WTC11 (cell line): ENCODE measurements at regions not wholly inside any gene's neighbourhood (a gene's known extent, or its start where the extent isn't known, plus 50 kb on each side); places are given as distances from the start of the nearest gene placed in this dataset.

ENCODE experiments used
- ATAC-seq: fragments of 200-7000 bp; cut with Tn5 transposase; 2 replicates; pipeline ENCODE4 v1.10.0; 2021; ENCODE audit warnings: mild to moderate bottlenecking, moderate library complexity
- CTCF ChIA-PET: fragments of 300-600 bp; sonication (Branson Sonifier 250); formaldehyde crosslinking; loops from one replicate; lab custom pipeline; 2021; ENCODE audit warnings: antibody characterized with exemption; lab: Charles Lee
- POLR2A ChIA-PET: fragments of 350-600 bp; sonication (Branson Sonifier 250); formaldehyde crosslinking; loops from one replicate; lab custom pipeline; 2021; ENCODE audit warnings: antibody characterized with exemption; lab: Charles Lee
- DNase-seq: peaks from one replicate; pipeline ENCODE4 v3.0.0; 2021; ENCODE audit warnings: low spot score
- H3K27ac Mint-ChIP-seq: 2 replicates; pipeline ENCODE4 v1.8.0; 2021; ENCODE audit warnings: mixed read lengths
- H3K27me3 Mint-ChIP-seq: 2 replicates; pipeline ENCODE4 v1.8.0; 2021; ENCODE audit warnings: low read depth, mild to moderate bottlenecking, moderate library complexity, mixed read lengths
- H3K36me3 Mint-ChIP-seq: 2 replicates; pipeline ENCODE4 v1.8.0; 2021; ENCODE audit warnings: mixed read lengths
- H3K4me1 Mint-ChIP-seq: 2 replicates; pipeline ENCODE4 v1.8.0; 2022; ENCODE audit warnings: mixed read lengths
- H3K4me3 Mint-ChIP-seq: 2 replicates; pipeline ENCODE4 v1.8.0; 2021; ENCODE audit warnings: mild to moderate bottlenecking, moderate library complexity, mixed read lengths
- H3K9me3 Mint-ChIP-seq: 2 replicates; pipeline ENCODE4 v1.8.0; 2021; ENCODE audit warnings: mixed read lengths
- CDX4 ChIP-seq: fragments of 250-450 bp; sonication (Bioruptor Pico); IDR thresholded peaks from 2 replicates; pipeline ENCODE4 v1.9.0; 2021; ENCODE audit warnings: moderate library complexity, mild to moderate bottlenecking, inconsistent platforms, borderline replicate concordance
- CTCF ChIP-seq: fragments of 200-600 bp; IDR thresholded peaks from 2 replicates; pipeline ENCODE4 v1.8.0; 2022; ENCODE audit warnings: antibody characterized with exemption
- E2F1 ChIP-seq: sonication (generic); formaldehyde crosslinking; IDR thresholded peaks from 2 replicates; pipeline ENCODE4 v1.8.0; 2022; ENCODE audit warnings: mild to moderate bottlenecking, missing genetic modification reagents
- ELF4 ChIP-seq: sonication (generic); formaldehyde crosslinking; IDR thresholded peaks from 2 replicates; pipeline ENCODE4 v1.8.1; 2022; ENCODE audit warnings: low read depth, mild to moderate bottlenecking, moderate library complexity, missing genetic modification reagents
- FOXJ3 ChIP-seq: sonication (generic); formaldehyde crosslinking; IDR thresholded peaks from 2 replicates; pipeline ENCODE4 v1.9.0; 2021; ENCODE audit warnings: missing genetic modification reagents, mild to moderate bottlenecking, borderline replicate concordance
- FOXK1 ChIP-seq: sonication (generic); formaldehyde crosslinking; IDR thresholded peaks from 2 replicates; pipeline ENCODE4 v1.8.0; 2022; ENCODE audit warnings: mild to moderate bottlenecking, moderate library complexity, missing genetic modification reagents
- FOXP4 ChIP-seq: sonication (generic); formaldehyde crosslinking; IDR thresholded peaks from 2 replicates; pipeline ENCODE4 v1.8.0; 2022; ENCODE audit warnings: mild to moderate bottlenecking, missing genetic modification reagents
- HMGA2 ChIP-seq: fragments of 250-450 bp; sonication (Bioruptor Pico); IDR thresholded peaks from 2 replicates; pipeline ENCODE4 v1.4.0; 2021; ENCODE audit warnings: mild to moderate bottlenecking, moderate library complexity
- NR1H2 ChIP-seq: sonication (generic); formaldehyde crosslinking; IDR thresholded peaks from 2 replicates; pipeline ENCODE4 v1.9.0; 2021; ENCODE audit warnings: mild to moderate bottlenecking, moderate library complexity, missing genetic modification reagents
- OVOL2 ChIP-seq: fragments of 250-450 bp; sonication (Bioruptor Pico); IDR thresholded peaks from 2 replicates; pipeline ENCODE4 v1.9.0; 2021; ENCODE audit warnings: mild to moderate bottlenecking, borderline replicate concordance
- PRDM15 ChIP-seq: sonication (generic); formaldehyde crosslinking; IDR thresholded peaks from 2 replicates; pipeline ENCODE4 v1.8.0; 2022; ENCODE audit warnings: missing genetic modification reagents
- ZNF232 ChIP-seq: sonication (generic); formaldehyde crosslinking; IDR thresholded peaks from 2 replicates; pipeline ENCODE4 v1.8.0; 2022; ENCODE audit warnings: mild to moderate bottlenecking, missing genetic modification reagents
- ZNF396 ChIP-seq: fragments of 250-450 bp; sonication (Bioruptor Pico); IDR thresholded peaks from 2 replicates; pipeline ENCODE4 v1.8.0; 2021; ENCODE audit warnings: mild to moderate bottlenecking, moderate library complexity, borderline replicate concordance

GRCh38 chr1:234712891-234713305, 102.9 kb upstream of the IRF2BP2 start:
- TF ChIP-seq HMGA2 (no peak), CTCF (no peak), FOXJ3 (CRISPR knock-in tag) (no peak), FOXK1 (no peak), PRDM15 (no peak), ZNF396 (CRISPR knock-in tag) (no peak)
- TF ChIP-seq, all 79 proteins: peak for 0
- H3K4me3 Mint-ChIP-seq, result no peak overlapping the region
- ATAC-seq (no peak), DNase-seq (no peak)
- H3K36me3 Mint-ChIP-seq, result no peaks in the 10 kb centered on the region
- H3K9me3 Mint-ChIP-seq, result peaks cover 6% of the 10 kb centered on the region; the same call in 1 of the 2 replicates
- H3K27ac Mint-ChIP-seq, result no peak overlapping the region
- ChIA-PET POLR2A (interaction anchor here (0.8 kb wide), 1 partner anchor 21 kb away, joined by 3 read pairs; no protein-coding TSS in a partner anchor), CTCF (interaction anchor here (0.9 kb wide), 1 partner anchor 214 kb away, joined by 3 read pairs; no protein-coding TSS in a partner anchor)
- H3K4me1 Mint-ChIP-seq, result peaks cover 4% of the 10 kb centered on the region; the same call in 1 of the 2 replicates
- H3K27me3 Mint-ChIP-seq, result no peaks in the 10 kb centered on the region; the same call in 1 of the 2 replicates

GRCh38 chr1:234710936-234711724, 101.2 kb upstream of the IRF2BP2 start:
- Mint-ChIP-seq H3K4me3 (no peak overlapping the region), H3K27me3 (no peaks in the 10 kb centered on the region; the same call in 1 of the 2 replicates), H3K4me1 (no peaks in the 10 kb centered on the region), H3K9me3 (peaks cover 6% of the 10 kb centered on the region; the same call in 1 of the 2 replicates), H3K36me3 (no peaks in the 10 kb centered on the region), H3K27ac (no peak overlapping the region)
- CTCF ChIA-PET, result no interaction called here
- POLR2A ChIA-PET, result no interaction called here
- ATAC-seq (no peak), DNase-seq (no peak)
- TF ChIP-seq ZNF232 (CRISPR knock-in tag) (no peak), NR1H2 (CRISPR knock-in tag) (no peak), CDX4 (CRISPR knock-in tag) (no peak), FOXP4 (CRISPR knock-in tag) (no peak), E2F1 (CRISPR knock-in tag) (no peak), ELF4 (CRISPR knock-in tag) (no peak), OVOL2 (CRISPR knock-in tag) (no peak)
